ENCODE measurements at regions not wholly inside any gene's neighbourhood (a gene's known extent, or its start where the extent isn't known, plus 50 kb on each side); places are given as distances from the start of the nearest gene placed in this dataset.

- H3K9me1 ChIP-seq (replicated peaks; ENCODE audit: control insufficient read depth, extremely low read depth, insufficient read depth, low read length): no peaks in the 10 kb centered on the region
- FAIRE-seq (no peak), DNase-seq (ENCODE audit: low read depth, low spot score) (no peak)
- no peak overlapping the region for H3K4me3 ChIP-seq (replicated peaks in 1 of 3; ENCODE audit: insufficient read depth in 1 of 3, low read depth in 1 of 3, low read length in 3 of 3)
- no peaks in the 10 kb centered on the region for H4K20me1 ChIP-seq (replicated peaks; ENCODE audit: control insufficient read depth, extremely low read depth, insufficient read depth, low read length)
- H3K4me2 ChIP-seq (ENCODE audit: insufficient read depth, low read length): no peak overlapping the region
- no peak overlapping the region for H2AFZ ChIP-seq (ENCODE audit: low read depth, low read length)
- H3K4me1 ChIP-seq (ENCODE audit: control insufficient read depth, extremely low read depth, insufficient read depth, low read length): no peaks in the 10 kb centered on the region
- H3K27ac ChIP-seq (ENCODE audit: insufficient read depth, low read depth, low read length): no peak overlapping the region
- dilution Hi-C loops (cut with MboI; ENCODE audit: extremely low pct_ligation_motif_present, low sequenced_read_pairs): no loop called here
- intact Hi-C loops (cut with micrococcal nuclease): no loop called here
- TF ChIP-seq POLR2AphosphoS5 (IDR thresholded peaks at IDR 0.05; ENCODE audit: insufficient read depth, low read depth, low read length) (no peak), MYC (IDR thresholded peaks at IDR 0.05; ENCODE audit: low read depth, low read length) (no peak), EZH2 (IDR thresholded peaks at IDR 0.05; ENCODE audit: borderline replicate concordance, low read depth, low read length, severe bottlenecking) (no peak), GATA2 (IDR thresholded peaks at IDR 0.05; ENCODE audit: insufficient read depth, insufficient read length, low read depth, low read length) (no peak), FOS (IDR thresholded peaks at IDR 0.05; ENCODE audit: borderline replicate concordance, insufficient read depth, low read length) (no peak), POLR2A (IDR thresholded peaks at IDR 0.05; ENCODE audit: low read depth, low read length) (no peak), JUN (IDR thresholded peaks at IDR 0.05; ENCODE audit: borderline replicate concordance, insufficient read depth, insufficient read length, low read depth) (no peak)
- TF ChIP-seq, protein P1, sequence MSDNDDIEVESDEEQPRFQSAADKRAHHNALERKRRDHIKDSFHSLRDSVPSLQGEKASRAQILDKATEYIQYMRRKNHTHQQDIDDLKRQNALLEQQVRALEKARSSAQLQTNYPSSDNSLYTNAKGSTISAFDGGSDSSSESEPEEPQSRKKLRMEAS (IDR thresholded peaks at IDR 0.05; ENCODE audit: insufficient read depth, insufficient read length): no peak
- TF ChIP-seq, protein P2, sequence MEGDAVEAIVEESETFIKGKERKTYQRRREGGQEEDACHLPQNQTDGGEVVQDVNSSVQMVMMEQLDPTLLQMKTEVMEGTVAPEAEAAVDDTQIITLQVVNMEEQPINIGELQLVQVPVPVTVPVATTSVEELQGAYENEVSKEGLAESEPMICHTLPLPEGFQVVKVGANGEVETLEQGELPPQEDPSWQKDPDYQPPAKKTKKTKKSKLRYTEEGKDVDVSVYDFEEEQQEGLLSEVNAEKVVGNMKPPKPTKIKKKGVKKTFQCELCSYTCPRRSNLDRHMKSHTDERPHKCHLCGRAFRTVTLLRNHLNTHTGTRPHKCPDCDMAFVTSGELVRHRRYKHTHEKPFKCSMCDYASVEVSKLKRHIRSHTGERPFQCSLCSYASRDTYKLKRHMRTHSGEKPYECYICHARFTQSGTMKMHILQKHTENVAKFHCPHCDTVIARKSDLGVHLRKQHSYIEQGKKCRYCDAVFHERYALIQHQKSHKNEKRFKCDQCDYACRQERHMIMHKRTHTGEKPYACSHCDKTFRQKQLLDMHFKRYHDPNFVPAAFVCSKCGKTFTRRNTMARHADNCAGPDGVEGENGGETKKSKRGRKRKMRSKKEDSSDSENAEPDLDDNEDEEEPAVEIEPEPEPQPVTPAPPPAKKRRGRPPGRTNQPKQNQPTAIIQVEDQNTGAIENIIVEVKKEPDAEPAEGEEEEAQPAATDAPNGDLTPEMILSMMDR (IDR thresholded peaks at IDR 0.05; ENCODE audit: extremely low read depth in 1 of 2, insufficient read depth in 1 of 2, low read depth in 1 of 2, low read length in 2 of 2): no peak
- H3K9me3 ChIP-seq (replicated peaks; ENCODE audit: control insufficient read depth, insufficient read depth, low read length): peaks cover 2% of the 10 kb centered on the region
- no peaks in the 10 kb centered on the region for H3K27me3 ChIP-seq (ENCODE audit: control insufficient read depth in 2 of 2, insufficient read depth in 2 of 2, low read length in 2 of 2)
- H3K79me2 ChIP-seq (ENCODE audit: control insufficient read depth, insufficient read depth, low read length): no peaks in the 10 kb centered on the region
- H3K36me3 ChIP-seq (ENCODE audit: control insufficient read depth in 2 of 2, extremely low read depth in 1 of 2, insufficient read depth in 2 of 2, low read length in 2 of 2): no peaks in the 10 kb centered on the region
- CTCF ChIA-PET: no interaction called here
- no TSS peak for BruUV-seq (replicated peaks)
- no peak overlapping the region for H3K9ac ChIP-seq (replicated peaks; ENCODE audit: extremely low read depth, insufficient read depth, low read length)
- POLR2A ChIA-PET: no interaction called here
Observed at GRCh38 chr5:165894916-165895315, 2389.5 kb downstream of the MAT2B start.

Measured in endothelial cell of umbilical vein (primary cell).